MG63 (cell line): ENCODE measurements at regions not wholly inside any gene's neighbourhood (a gene's known extent, or its start where the extent isn't known, plus 50 kb on each side); places are given as distances from the start of the nearest gene placed in this dataset.
A peak's percentile ranks its signal among the peaks of the same experiment; 100 is the strongest.
"Not testable (repeated sequence)": the region's sequence is repeated elsewhere in the genome, so short reads cannot be mapped to it uniquely, and the experiment has no call there.

ENCODE experiments used
- DNase-seq: peaks from one replicate; pipeline ENCODE4 v3.0.0-alpha.2; 2020
- H3K27me3 ChIP-seq: fragments of 250-450 bp; sonication (Bioruptor Pico); 2 replicates; pipeline ENCODE4 v1.5.1; 2020; ENCODE audit warnings: mild to moderate bottlenecking, moderate library complexity
- H3K36me3 ChIP-seq: fragments of 250-450 bp; sonication (Bioruptor Pico); 2 replicates; pipeline ENCODE4 v1.5.1; 2020; ENCODE audit warnings: mild to moderate bottlenecking, moderate library complexity
- H3K4me3 ChIP-seq: fragments of 250-450 bp; sonication (Bioruptor Pico); 2 replicates; pipeline ENCODE4 v1.5.1; 2020; ENCODE audit warnings: mild to moderate bottlenecking, moderate library complexity
- H3K9me3 ChIP-seq: fragments of 250-450 bp; sonication (Bioruptor Pico); 2 replicates; pipeline ENCODE4 v1.5.1; 2020; ENCODE audit warnings: mild to moderate bottlenecking, moderate library complexity

DNA sequence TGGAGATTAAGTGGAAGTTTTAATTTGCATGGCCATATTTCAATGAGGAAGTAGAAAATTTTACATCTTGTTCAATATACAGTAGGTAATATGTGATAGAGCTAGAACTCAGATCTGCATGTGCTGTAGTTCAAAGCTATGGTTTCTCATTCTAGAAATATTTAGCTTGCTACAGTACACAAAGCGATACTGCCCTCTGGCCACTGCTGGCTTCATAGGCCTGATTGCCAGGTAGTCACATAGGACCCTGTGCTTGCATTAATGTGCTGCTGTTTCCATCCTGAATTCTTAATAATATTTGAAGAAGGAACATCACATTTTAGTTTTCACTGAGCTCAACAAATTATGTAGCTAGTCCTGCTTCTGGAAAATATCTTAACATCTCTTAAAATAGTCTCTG, 87.0 kb downstream of the PLSCR2 start:
- no peaks in the 10 kb centered on the region for H3K36me3 ChIP-seq
- H3K9me3 ChIP-seq: 0 out of 2 replicates have a peak, but pooled peaks cover 6% of the 10 kb centered on the region
- H3K4me3 ChIP-seq: no peak overlapping the region
- DNase-seq: peak; percentile 43
- no peaks in the 10 kb centered on the region for H3K27me3 ChIP-seq

DNA sequence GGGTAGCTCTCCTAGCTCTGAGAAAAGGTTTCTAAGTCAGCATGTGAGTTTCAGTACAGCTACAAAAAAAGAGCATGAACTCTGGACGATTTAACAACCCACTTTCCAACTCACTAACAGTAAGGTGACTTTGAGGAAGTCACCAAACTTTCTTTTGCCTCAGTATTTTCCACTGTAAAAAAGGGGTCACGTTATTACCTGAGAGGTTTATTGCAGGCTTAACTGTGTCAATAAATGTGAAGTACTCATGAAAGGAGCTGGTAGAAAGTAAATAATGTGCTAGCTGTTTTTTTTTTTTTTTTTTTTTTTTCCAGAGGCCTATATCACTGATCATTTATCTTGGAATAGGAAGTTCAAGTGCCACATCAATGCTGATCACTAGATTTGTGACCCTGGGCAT, 89.3 kb downstream of the PLSCR2 start:
- H3K36me3 ChIP-seq: no peaks in the 10 kb centered on the region
- no peak for DNase-seq
- no peaks in the 10 kb centered on the region for H3K27me3 ChIP-seq
- H3K4me3 ChIP-seq: no peak overlapping the region
- H3K9me3 ChIP-seq: no peaks in the 10 kb centered on the region

DNA sequence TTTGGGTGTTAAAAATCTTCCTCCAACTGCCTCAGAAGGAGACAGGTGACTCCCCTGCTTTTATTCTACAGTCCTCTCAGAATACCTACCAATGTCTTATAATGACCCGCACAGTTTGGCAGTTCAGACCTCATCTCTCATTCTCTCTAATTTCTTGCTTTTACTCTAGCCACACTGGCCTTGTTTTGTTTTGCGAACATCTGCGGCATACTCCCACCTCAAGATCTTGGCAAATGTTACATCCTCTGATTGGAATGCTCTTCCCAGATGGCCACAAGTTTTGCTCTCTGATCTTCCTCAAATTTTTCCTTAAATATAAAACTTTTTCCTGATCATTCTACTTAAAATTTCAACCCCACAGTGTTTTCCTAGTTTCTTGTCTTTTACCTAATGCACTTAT, 94.1 kb downstream of the PLSCR2 start:
- no peak for DNase-seq
- no peaks in the 10 kb centered on the region for H3K27me3 ChIP-seq
- H3K36me3 ChIP-seq: no peaks in the 10 kb centered on the region
- peaks cover 17% of the 10 kb centered on the region for H3K9me3 ChIP-seq
- H3K4me3 ChIP-seq: no peak overlapping the region

DNA sequence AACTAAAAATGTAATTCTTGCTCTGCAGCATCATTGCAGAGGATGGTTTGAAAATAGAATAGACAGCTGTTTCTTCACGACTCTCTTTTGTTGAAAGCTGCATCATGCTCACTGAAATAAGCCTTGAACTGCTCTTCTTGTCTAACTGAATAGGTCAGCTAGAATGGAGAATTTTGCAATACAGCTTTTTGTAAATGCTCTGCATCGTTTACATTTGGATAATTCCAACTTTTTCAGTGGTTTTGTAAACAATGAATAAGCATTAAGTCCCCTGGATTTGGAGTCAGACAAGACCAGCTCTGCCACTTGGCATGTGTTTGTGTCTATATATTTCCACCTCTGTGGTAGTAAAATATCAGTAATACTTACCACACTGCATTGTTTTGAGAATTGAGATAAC, 95.2 kb downstream of the PLSCR2 start:
- Histone ChIP-seq H3K4me3 (no peak overlapping the region), H3K27me3 (no peaks in the 10 kb centered on the region), H3K36me3 (no peaks in the 10 kb centered on the region), H3K9me3 (peaks cover 17% of the 10 kb centered on the region)
- peak; percentile 83 for DNase-seq

DNA sequence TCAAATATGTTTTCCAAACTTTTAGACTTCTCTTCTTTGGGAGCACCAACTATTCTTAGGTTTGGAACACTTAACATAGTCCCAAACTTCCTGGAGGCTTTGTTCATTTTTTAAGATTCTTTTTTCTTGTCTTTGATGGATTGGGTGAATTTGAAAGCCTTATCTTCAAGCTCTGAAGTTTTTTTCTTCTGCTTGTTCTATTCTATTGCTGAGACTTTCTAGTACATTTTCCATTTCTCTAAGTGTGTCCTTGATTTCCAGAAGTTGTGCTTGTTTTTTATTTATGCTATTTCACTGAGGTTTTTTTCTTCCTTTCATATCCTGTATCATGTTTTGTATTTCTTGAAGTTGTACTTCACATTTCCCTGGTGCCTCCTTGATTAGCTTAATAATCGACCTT, 97.5 kb downstream of the PLSCR2 start:
- H3K27me3 ChIP-seq: no peaks in the 10 kb centered on the region
- peaks cover 17% of the 10 kb centered on the region for H3K9me3 ChIP-seq
- no peaks in the 10 kb centered on the region for H3K36me3 ChIP-seq
- no peak for DNase-seq
- H3K4me3 ChIP-seq: no peak overlapping the region

DNA sequence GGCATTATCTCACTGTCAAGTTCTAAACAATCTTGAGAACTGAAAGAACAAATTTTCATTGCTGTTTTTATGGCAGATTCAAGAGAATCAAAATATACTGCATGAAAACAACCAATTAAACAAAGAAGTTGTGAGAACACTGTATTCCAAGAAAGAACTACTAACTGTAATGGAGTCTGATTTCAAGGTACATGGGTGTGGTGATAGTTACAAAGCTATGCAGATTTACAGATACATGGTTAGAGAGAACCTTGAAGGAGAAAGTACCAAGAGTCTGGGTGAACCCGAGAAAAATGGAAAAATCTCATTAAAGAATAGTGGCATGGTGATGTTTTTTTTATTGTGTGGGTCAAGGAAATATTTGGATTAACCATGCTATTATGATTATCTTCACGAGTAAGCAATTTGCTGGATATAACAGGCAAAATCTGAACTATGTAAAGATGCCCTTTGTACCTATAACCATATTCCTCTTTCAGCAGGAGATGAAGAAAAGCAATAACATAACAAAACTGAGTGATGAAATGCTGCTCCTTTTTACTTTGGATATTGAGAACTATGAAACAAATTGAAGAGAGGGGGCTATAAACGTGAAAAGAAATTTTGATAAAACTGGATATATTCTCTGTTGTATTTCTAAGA, 100.4 kb downstream of the PLSCR2 start:
- Histone ChIP-seq H3K9me3 (peaks cover 17% of the 10 kb centered on the region), H3K4me3 (no peak overlapping the region), H3K27me3 (no peaks in the 10 kb centered on the region), H3K36me3 (no peaks in the 10 kb centered on the region)
- DNase-seq: no peak

DNA sequence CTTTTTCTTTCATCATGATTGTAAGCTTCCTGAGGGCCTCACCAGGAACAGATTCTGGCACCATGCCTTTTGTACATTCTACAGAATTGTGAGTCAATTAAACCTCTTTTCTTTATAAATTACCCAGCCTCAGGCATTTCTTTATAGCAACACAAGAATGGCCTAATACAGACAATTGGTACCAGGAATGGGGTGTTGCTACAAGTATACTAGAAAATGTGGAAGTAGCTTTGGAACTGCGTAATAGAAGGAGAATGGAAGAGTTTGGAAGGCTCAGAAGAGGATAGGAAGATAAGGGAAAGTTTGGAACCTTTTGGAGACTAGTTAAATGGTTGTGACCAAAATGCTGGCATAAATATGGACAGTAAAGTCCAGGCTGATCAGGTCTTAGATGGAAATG, 108.9 kb upstream of the PLSCR4 start:
- H3K9me3 ChIP-seq: peaks cover 28% of the 10 kb centered on the region
- no peak for DNase-seq
- no peak overlapping the region for H3K4me3 ChIP-seq
- H3K27me3 ChIP-seq: no peaks in the 10 kb centered on the region
- no peaks in the 10 kb centered on the region for H3K36me3 ChIP-seq

DNA sequence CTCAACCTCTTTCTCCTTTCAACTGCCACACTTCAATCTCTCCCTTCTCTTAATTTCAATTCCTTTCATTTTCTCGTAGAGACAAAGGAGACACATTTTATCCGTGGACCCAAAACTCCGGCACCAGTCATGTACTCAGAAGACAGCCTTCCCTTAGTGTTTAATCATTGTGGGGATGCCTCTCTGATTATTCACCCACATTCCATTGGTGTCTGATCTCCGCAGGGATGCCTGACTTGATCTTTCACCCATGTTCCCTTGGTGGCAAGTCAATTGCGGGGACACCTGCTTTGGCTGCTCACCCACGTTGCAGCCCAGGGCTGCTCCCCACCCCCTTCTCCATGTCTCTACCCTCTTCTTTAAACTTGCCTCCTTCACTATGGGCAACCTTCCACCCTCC, 103.5 kb upstream of the PLSCR4 start:
- not testable (repeated sequence) for H3K4me3 ChIP-seq, H3K27me3 ChIP-seq, H3K36me3 ChIP-seq, H3K9me3 ChIP-seq, DNase-seq

DNA sequence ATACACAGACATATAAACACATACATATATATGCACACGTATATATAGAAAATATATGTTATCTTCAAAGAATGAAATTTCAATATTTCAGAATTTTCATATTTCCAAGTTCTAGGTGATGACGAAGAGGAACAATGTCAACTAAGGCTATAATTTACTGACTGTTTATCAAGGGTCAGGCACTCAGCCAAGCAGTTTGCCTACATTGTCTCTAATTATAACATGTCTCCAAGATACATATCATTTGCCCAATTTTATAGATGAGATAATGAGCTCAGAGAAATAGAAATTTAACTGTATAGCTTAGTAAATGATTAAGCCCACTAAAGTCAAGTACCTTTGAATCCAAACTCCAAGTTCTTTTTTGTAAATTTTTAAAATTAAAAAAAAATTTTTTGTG, 99.9 kb upstream of the PLSCR4 start:
- H3K4me3 ChIP-seq: no peak overlapping the region
- peaks cover 2% of the 10 kb centered on the region; the same call in 1 of the 2 replicates for H3K9me3 ChIP-seq
- no peaks in the 10 kb centered on the region for H3K36me3 ChIP-seq
- DNase-seq: no peak
- H3K27me3 ChIP-seq: no peaks in the 10 kb centered on the region

DNA sequence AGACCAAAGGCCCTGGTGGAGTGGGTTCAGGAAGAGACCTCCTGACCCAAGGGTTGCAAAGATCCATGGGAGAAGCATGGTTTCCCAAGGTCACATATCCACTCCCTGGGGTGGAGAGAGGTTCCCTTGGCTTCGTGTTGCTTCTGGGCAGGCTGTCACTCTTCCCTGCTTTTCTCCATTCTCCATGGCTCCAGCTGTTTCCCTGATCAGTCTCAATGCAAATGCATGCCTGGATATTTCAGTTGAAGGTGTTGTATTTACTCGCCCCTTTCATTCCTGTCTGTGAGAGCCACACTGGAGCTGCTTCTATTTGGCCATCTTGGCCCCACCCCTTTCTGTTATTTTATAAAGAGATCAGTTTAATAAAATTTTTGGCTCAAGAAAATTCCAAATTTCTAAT, 95.0 kb upstream of the PLSCR4 start:
- Histone ChIP-seq H3K27me3 (no peaks in the 10 kb centered on the region), H3K4me3 (no peak overlapping the region), H3K9me3 (no peaks in the 10 kb centered on the region), H3K36me3 (no peaks in the 10 kb centered on the region)
- no peak for DNase-seq

DNA sequence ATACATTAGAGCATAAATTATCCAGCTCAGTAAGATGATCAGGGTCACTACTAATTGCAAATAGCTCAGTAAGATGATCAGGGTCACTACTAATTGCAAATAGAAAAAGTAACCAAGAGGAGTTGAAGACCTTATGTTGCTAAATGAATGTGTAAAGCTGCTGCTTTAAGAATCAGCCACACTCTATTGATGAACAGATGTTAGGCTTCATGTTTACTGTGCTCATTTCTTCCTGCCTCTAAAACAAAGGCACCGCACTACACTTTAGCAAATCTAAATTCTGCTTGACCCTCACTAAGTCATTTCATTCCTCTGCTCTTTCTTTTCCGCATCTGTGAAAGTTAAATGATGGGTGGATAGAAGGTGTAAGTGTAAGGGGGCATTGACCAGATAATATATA, 92.6 kb upstream of the PLSCR4 start:
- DNase-seq: no peak
- Histone ChIP-seq H3K27me3 (no peaks in the 10 kb centered on the region), H3K9me3 (no peaks in the 10 kb centered on the region), H3K4me3 (no peak overlapping the region), H3K36me3 (no peaks in the 10 kb centered on the region)

DNA sequence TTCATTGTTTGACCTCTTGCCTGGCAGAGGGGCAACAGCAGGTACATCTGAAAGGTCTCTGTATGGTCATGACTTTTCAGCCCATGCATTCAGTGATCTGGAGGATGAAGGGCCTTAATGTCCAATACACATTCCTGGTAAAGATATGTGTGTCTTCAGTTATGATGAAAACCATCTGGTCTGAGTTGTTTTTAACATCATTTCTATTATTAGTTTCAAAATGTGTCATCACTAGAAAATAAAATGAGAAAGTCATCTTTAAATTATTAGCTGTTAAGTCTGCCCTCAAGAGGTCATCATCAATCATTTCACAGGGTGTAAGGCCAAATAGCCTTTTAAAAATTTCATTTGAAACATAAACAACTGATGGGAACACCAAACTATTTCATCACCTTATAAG, 92.1 kb upstream of the PLSCR4 start:
- no peaks in the 10 kb centered on the region for H3K9me3 ChIP-seq
- no peak overlapping the region for H3K4me3 ChIP-seq
- H3K27me3 ChIP-seq: no peaks in the 10 kb centered on the region
- H3K36me3 ChIP-seq: no peaks in the 10 kb centered on the region
- DNase-seq: no peak

DNA sequence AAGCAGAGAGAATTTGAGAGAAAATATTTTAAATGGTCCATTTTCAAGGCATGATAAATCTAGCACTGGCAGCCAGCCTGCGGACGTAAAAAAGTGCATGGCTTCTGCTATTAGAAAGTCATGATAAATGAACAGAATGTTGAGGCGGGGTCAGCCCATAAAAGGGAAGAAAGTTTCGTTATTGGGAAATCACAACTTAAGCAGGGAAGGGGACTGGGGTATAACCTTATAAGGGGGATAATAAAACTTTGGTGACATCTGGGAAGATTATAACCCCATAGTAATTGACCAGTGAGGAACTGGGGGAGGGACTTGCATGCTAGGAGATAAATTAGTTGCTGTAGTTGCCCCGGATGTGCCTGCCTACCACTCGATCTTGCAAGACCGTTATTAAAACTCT, 88.4 kb upstream of the PLSCR4 start:
- peak; percentile 11 for DNase-seq
- Histone ChIP-seq H3K9me3 (0 out of 2 replicates have a peak, but pooled peaks cover 1% of the 10 kb centered on the region), H3K36me3 (no peaks in the 10 kb centered on the region), H3K4me3 (no peak overlapping the region), H3K27me3 (no peaks in the 10 kb centered on the region)

DNA sequence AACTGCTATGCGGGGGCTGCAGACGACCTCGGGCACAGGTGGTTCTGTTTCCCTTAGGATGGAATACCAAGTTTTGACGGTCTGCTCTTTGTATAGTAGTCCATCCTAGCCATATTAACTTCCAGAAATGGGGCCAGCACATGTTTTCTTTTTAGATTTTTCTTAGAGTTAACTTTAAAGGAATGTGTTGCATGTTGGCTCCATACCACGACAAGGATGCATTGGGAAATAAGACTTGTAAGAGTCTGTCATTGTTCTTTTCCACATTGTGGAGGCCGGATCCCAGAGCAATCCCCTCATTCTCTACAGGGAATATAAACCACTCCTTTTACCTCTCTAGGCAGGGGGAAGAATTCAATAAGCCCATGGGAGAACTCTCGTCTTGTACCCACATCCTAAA, 87.1 kb upstream of the PLSCR4 start:
- no peaks in the 10 kb centered on the region for H3K36me3 ChIP-seq
- DNase-seq: no peak

DNA sequence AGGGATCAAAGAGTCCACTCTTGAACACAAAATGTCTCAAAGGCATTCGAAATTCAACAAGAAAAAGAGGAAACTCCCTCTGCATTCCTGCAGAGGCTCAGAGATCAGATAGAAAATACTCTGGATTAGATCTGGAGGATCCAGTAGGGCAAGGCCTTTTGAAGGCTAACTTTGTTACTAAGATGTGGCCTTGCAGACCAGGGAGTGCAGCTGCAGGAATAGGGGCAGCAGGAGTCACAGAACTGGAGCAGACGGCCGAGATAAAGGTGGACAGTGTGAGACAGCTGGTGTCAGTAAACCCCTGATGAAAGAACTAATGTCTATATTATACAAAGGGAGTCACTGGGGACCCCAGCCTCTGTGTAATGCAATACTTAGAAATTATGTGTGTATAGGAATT, 84.5 kb upstream of the PLSCR4 start:
- H3K9me3 ChIP-seq: 0 out of 2 replicates have a peak, but pooled peaks cover 1% of the 10 kb centered on the region
- H3K27me3 ChIP-seq: no peaks in the 10 kb centered on the region
- H3K36me3 ChIP-seq: no peaks in the 10 kb centered on the region
- no peak overlapping the region for H3K4me3 ChIP-seq
- DNase-seq: no peak

More for the DNA sequence above, 87.1 kb upstream of the PLSCR4 start:
- Histone ChIP-seq H3K4me3 (no peak overlapping the region), H3K9me3 (0 out of 2 replicates have a peak, but pooled peaks cover 1% of the 10 kb centered on the region), H3K27me3 (no peaks in the 10 kb centered on the region)

DNA sequence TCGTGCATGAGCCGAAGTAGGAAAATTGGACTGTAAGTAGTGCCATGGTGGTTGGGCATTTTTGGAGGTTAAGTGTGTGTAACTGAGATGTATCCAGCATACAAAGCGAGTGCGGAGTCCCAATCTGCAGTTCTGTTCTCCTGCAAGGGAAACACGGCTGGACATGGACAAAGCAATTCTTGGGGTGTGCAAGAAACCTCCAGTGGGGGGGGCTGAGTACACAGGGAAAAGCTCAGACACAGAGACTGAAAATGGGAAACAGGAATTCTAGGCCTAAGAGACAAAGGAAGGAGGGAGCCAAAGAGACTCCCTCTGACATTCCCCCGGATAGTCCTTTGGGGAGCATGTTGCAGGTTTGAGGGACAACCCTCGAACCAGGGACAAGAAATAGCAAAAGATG, 83.2 kb upstream of the PLSCR4 start:
- Histone ChIP-seq H3K27me3 (no peaks in the 10 kb centered on the region), H3K4me3 (no peak overlapping the region), H3K9me3 (0 out of 2 replicates have a peak, but pooled peaks cover 1% of the 10 kb centered on the region), H3K36me3 (no peaks in the 10 kb centered on the region)
- DNase-seq: peak; percentile 36

DNA sequence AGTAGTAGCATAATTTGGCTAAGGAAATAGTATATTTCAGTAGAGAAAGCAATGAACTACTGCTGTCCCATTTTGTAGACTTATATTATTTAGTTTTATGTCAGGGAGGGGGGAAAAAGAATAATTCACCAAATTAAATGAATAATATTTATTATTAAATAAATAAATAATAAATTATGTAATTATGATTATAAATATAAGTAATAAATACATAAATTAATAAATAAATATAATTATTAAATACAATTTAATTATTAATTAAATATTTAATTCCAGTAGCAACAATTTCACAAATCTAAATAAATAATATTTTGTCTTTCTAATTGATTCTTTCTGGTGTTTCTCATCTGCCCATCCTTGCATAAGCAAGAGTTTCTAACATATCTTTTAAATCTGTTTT, 81.1 kb upstream of the PLSCR4 start:
- H3K27me3 ChIP-seq: no peaks in the 10 kb centered on the region
- H3K9me3 ChIP-seq: no peaks in the 10 kb centered on the region
- H3K4me3 ChIP-seq: no peak overlapping the region
- no peak for DNase-seq
- H3K36me3 ChIP-seq: no peaks in the 10 kb centered on the region

DNA sequence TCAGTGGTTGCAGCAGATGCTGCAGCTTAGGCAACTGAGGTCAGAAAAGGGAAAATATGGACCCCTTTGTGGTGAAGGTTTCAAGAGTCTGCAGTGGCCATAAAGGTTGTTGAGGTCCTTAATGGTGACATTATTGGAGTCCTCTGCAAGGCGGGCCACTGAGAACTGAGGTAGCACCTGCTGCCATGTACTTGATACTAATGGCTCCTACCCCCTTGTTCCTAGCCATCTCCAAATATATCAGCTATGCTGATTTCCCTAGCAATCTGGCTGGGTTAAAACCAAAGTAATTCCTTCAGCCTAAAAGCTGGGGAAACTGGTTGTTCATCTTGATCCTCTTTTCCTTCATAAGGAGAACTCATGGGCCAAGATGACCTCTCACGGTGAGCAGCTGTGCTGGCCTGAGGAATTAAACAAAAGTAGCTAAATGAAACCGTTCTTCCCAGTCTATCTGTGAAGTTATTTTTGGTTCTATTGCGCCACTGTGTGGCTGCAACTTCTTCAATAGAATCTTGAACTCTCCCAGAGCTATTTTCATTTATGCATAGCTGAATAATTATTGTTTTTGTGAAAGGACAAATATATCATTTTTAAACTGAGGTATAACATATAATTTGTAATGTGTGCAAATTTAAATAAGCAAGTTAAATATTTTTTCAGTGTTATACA, 76.1 kb upstream of the PLSCR4 start:
- DNase-seq: peak; percentile 59
- Histone ChIP-seq H3K4me3 (no peak overlapping the region), H3K27me3 (no peaks in the 10 kb centered on the region), H3K9me3 (no peaks in the 10 kb centered on the region), H3K36me3 (no peaks in the 10 kb centered on the region)
